ENCODE measurements at regions not wholly inside any gene's neighbourhood (a gene's known extent, or its start where the extent isn't known, plus 50 kb on each side); places are given as distances from the start of the nearest gene placed in this dataset.

DNA sequence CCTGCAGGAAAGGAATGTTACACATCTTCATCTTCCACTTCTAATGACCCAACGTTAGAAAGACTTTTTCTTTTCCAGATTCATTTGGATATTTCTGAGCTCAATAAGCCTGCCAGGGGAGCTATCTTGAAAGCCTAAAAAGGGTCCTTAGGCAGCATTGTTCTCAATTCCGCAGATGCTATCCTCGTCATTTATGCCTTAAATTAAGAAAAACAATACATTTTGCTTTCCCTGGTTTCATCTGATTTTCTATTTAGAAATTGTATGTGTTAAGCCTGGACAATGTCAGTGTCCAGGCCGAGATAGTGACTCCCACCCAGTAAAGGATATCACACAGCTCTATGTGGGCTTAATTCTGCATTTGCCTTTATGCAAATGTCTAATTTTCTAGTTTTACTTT lies 721.3 kb downstream of the DIAPH3 start:
- H3K4me3 Mint-ChIP-seq (ENCODE audit: unreplicated experiment): no peak overlapping the region
- H4K20me1 ChIP-seq (ENCODE audit: insufficient read depth, low read length): no peaks in the 10 kb centered on the region
- H3K9ac ChIP-seq (ENCODE audit: low read length): no peak overlapping the region
- no peaks in the 10 kb centered on the region for H3K9me3 ChIP-seq (ENCODE audit: insufficient read depth, low read depth, low read length)
- H3K36me3 Mint-ChIP-seq (ENCODE audit: low read depth, unreplicated experiment): no peaks in the 10 kb centered on the region
- no peaks in the 10 kb centered on the region for H3K27me3 ChIP-seq (ENCODE audit: insufficient read depth, low read length)
- H3K4me1 ChIP-seq (ENCODE audit: insufficient read depth, low read length): peaks cover 5% of the 10 kb centered on the region
- H3K4me2 ChIP-seq (ENCODE audit: low read length): no peak overlapping the region
- no peak overlapping the region for H3K4me3 ChIP-seq (ENCODE audit: insufficient read depth, low read depth, low read length)
- no peaks in the 10 kb centered on the region for H3K79me2 ChIP-seq (ENCODE audit: insufficient read depth, low read length)
- no peak overlapping the region for H3K27ac ChIP-seq (ENCODE audit: low read depth, low read length)
- H3K4me1 Mint-ChIP-seq (ENCODE audit: low read depth, unreplicated experiment): peaks cover 6% of the 10 kb centered on the region
- no peak overlapping the region for H2AFZ ChIP-seq (ENCODE audit: low read depth, low read length)
- TF ChIP-seq CTCF (IDR thresholded peaks at IDR 0.05; ENCODE audit: insufficient read depth, low read depth, low read length): no peak
- no peak for TF ChIP-seq EZH2 (IDR thresholded peaks at IDR 0.05; ENCODE audit: insufficient read depth, low read length)
- no peak for FAIRE-seq
- no peaks in the 10 kb centered on the region for H3K9me3 Mint-ChIP-seq (ENCODE audit: unreplicated experiment)
- no peak overlapping the region for H3K27ac Mint-ChIP-seq (ENCODE audit: unreplicated experiment)
- DNase-seq (ENCODE audit: low read depth): no peak
- no peaks in the 10 kb centered on the region for H3K27me3 Mint-ChIP-seq (ENCODE audit: low read depth, unreplicated experiment)
- no peaks in the 10 kb centered on the region for H3K36me3 ChIP-seq (ENCODE audit: insufficient read depth, low read length)

- peaks cover 11% of the 10 kb centered on the region for H3K4me1 ChIP-seq (ENCODE audit: insufficient read depth, low read length)
- no peaks in the 10 kb centered on the region for H3K27me3 Mint-ChIP-seq (ENCODE audit: low read depth, unreplicated experiment)
- no peak overlapping the region for H3K9ac ChIP-seq (ENCODE audit: low read length)
- no peak for TF ChIP-seq CTCF (IDR thresholded peaks at IDR 0.05; ENCODE audit: insufficient read depth, low read depth, low read length)
- TF ChIP-seq EZH2 (IDR thresholded peaks at IDR 0.05; ENCODE audit: insufficient read depth, low read length): no peak
- H3K4me2 ChIP-seq (ENCODE audit: low read length): no peak overlapping the region
- H3K36me3 ChIP-seq (ENCODE audit: insufficient read depth, low read length): no peaks in the 10 kb centered on the region
- no peak overlapping the region for H3K4me3 Mint-ChIP-seq (ENCODE audit: unreplicated experiment)
- peaks cover 9% of the 10 kb centered on the region for H3K4me1 Mint-ChIP-seq (ENCODE audit: low read depth, unreplicated experiment)
- FAIRE-seq (no peak), DNase-seq (ENCODE audit: low read depth) (no peak)
- H3K27ac ChIP-seq (ENCODE audit: low read depth, low read length): no peak overlapping the region
- H3K36me3 Mint-ChIP-seq (ENCODE audit: low read depth, unreplicated experiment): no peaks in the 10 kb centered on the region
- H4K20me1 ChIP-seq (ENCODE audit: insufficient read depth, low read length): no peaks in the 10 kb centered on the region
- no peaks in the 10 kb centered on the region for H3K9me3 Mint-ChIP-seq (ENCODE audit: unreplicated experiment)
- H3K79me2 ChIP-seq (ENCODE audit: insufficient read depth, low read length): no peaks in the 10 kb centered on the region
- H3K9me3 ChIP-seq (ENCODE audit: insufficient read depth, low read depth, low read length): no peaks in the 10 kb centered on the region
- no peaks in the 10 kb centered on the region for H3K27me3 ChIP-seq (ENCODE audit: insufficient read depth, low read length)
- no peak overlapping the region for H3K27ac Mint-ChIP-seq (ENCODE audit: unreplicated experiment)
- H2AFZ ChIP-seq (ENCODE audit: low read depth, low read length): no peak overlapping the region
- H3K4me3 ChIP-seq (ENCODE audit: insufficient read depth, low read depth, low read length): no peak overlapping the region
These were observed 720.7 kb downstream of the DIAPH3 start for GRCh38 chr13:59442944-59443486.

GRCh38 chr13:59444210-59444857 lies 719.4 kb downstream of the DIAPH3 start:
- no peak for FAIRE-seq
- H3K36me3 Mint-ChIP-seq (ENCODE audit: low read depth, unreplicated experiment): no peaks in the 10 kb centered on the region
- no peak overlapping the region for H3K4me3 ChIP-seq (ENCODE audit: insufficient read depth, low read depth, low read length)
- no peaks in the 10 kb centered on the region for H4K20me1 ChIP-seq (ENCODE audit: insufficient read depth, low read length)
- no peak overlapping the region for H2AFZ ChIP-seq (ENCODE audit: low read depth, low read length)
- peaks cover 16% of the 10 kb centered on the region for H3K4me1 Mint-ChIP-seq (ENCODE audit: low read depth, unreplicated experiment)
- H3K9me3 Mint-ChIP-seq (ENCODE audit: unreplicated experiment): no peaks in the 10 kb centered on the region
- no peaks in the 10 kb centered on the region for H3K9me3 ChIP-seq (ENCODE audit: insufficient read depth, low read depth, low read length)
- H3K27ac ChIP-seq (ENCODE audit: low read depth, low read length): no peak overlapping the region
- no peak for TF ChIP-seq CTCF (IDR thresholded peaks at IDR 0.05; ENCODE audit: insufficient read depth, low read depth, low read length)
- no peak overlapping the region for H3K27ac Mint-ChIP-seq (ENCODE audit: unreplicated experiment)
- no peaks in the 10 kb centered on the region for H3K27me3 ChIP-seq (ENCODE audit: insufficient read depth, low read length)
- H3K4me1 ChIP-seq (ENCODE audit: insufficient read depth, low read length): peaks cover 16% of the 10 kb centered on the region
- no peaks in the 10 kb centered on the region for H3K36me3 ChIP-seq (ENCODE audit: insufficient read depth, low read length)
- H3K4me3 Mint-ChIP-seq (ENCODE audit: unreplicated experiment): no peak overlapping the region
- H3K27me3 Mint-ChIP-seq (ENCODE audit: low read depth, unreplicated experiment): no peaks in the 10 kb centered on the region
- no peaks in the 10 kb centered on the region for H3K79me2 ChIP-seq (ENCODE audit: insufficient read depth, low read length)
- peak; percentile 29 for DNase-seq (ENCODE audit: low read depth)
- H3K4me2 ChIP-seq (ENCODE audit: low read length): no peak overlapping the region
- no peak overlapping the region for H3K9ac ChIP-seq (ENCODE audit: low read length)
